Subcutaneous abdominal adipose tissue (tissue), 5 donors: ENCODE measurements at regions not wholly inside any gene's neighbourhood (a gene's known extent, or its start where the extent isn't known, plus 50 kb on each side); places are given as distances from the start of the nearest gene placed in this dataset.

Source experiments
- H3K27ac ChIP-seq: one replicate; pipeline ENCODE4 v1.7.0; 2013; ENCODE audit warnings: low read depth, mild to moderate bottlenecking, inconsistent platforms, low read length, moderate library complexity
- H3K27me3 ChIP-seq, 5 donors: one replicate each; pipeline ENCODE4 v1.7.0; 2013; ENCODE audit warnings: low read length in 5 of 5, inconsistent platforms in 1 of 5; ENCODE audit not compliant: control insufficient read depth in 5 of 5, insufficient read depth in 4 of 5
- H3K36me3 ChIP-seq, 5 donors: one replicate each; pipeline ENCODE4 v1.7.0; 2013; ENCODE audit warnings: low read length in 5 of 5; ENCODE audit not compliant: control insufficient read depth in 5 of 5, insufficient read depth in 5 of 5
- H3K4me1 ChIP-seq, 5 donors: one replicate each; pipeline ENCODE4 v1.7.0; 2013; ENCODE audit warnings: low read length in 5 of 5, mild to moderate bottlenecking in 3 of 5, moderate library complexity in 1 of 5; ENCODE audit not compliant: control insufficient read depth in 5 of 5, insufficient read depth in 5 of 5
- H3K4me3 ChIP-seq, 5 donors: one replicate each; pipeline ENCODE4 v1.7.0; 2013; ENCODE audit warnings: low read length in 5 of 5, low read depth in 1 of 5
- H3K9ac ChIP-seq, 5 donors: one replicate each; pipeline ENCODE4 v1.7.0; 2013; ENCODE audit warnings: low read length in 5 of 5, mild to moderate bottlenecking in 4 of 5, moderate library complexity in 3 of 5
- H3K9me3 ChIP-seq, 5 donors: one replicate each; pipeline ENCODE4 v1.7.0; 2013; ENCODE audit warnings: low read length in 5 of 5; ENCODE audit not compliant: control insufficient read depth in 5 of 5
- donor health status: healthy.
- donor health status: healthy.
- donor health status: healthy.
- donor health status: healthy.
- donor health status: healthy.

GRCh38 chr2:225165052-225165451 lies 122.8 kb upstream of the DOCK10 start:
- peaks cover 0 to 3% (median 0%) of the 10 kb centered on the region in 5 donors for H3K4me1 ChIP-seq
- no peaks in the 10 kb centered on the region for H3K9me3 ChIP-seq
- no peak overlapping the region for H3K27ac ChIP-seq
- no peak overlapping the region for H3K4me3 ChIP-seq
- H3K36me3 ChIP-seq, result no peaks in the 10 kb centered on the region
- H3K27me3 ChIP-seq, result peaks cover 0 to 4% (median 0%) of the 10 kb centered on the region in 5 donors
- no peak overlapping the region for H3K9ac ChIP-seq

- no peaks in the 10 kb centered on the region for H3K36me3 ChIP-seq
- no peak overlapping the region for H3K9ac ChIP-seq
- no peak overlapping the region for H3K4me3 ChIP-seq
- H3K9me3 ChIP-seq, result no peaks in the 10 kb centered on the region
- H3K4me1 ChIP-seq, result peaks cover 0 to 3% (median 0%) of the 10 kb centered on the region in 5 donors
- peaks cover 0 to 4% (median 0%) of the 10 kb centered on the region in 5 donors for H3K27me3 ChIP-seq
- H3K27ac ChIP-seq, result no peak overlapping the region
These were observed 122.3 kb upstream of the DOCK10 start for GRCh38 chr2:225164401-225165050.

- H3K9ac ChIP-seq, result no peak overlapping the region
- H3K36me3 ChIP-seq, result no peaks in the 10 kb centered on the region
- no peaks in the 10 kb centered on the region for H3K4me1 ChIP-seq
- no peaks in the 10 kb centered on the region for H3K27me3 ChIP-seq
- no peak overlapping the region for H3K27ac ChIP-seq
- H3K9me3 ChIP-seq, result peaks cover 0 to 2% (median 0%) of the 10 kb centered on the region in 5 donors
- H3K4me3 ChIP-seq, result no peak overlapping the region
These were observed 116.1 kb upstream of the DOCK10 start for GRCh38 chr2:225158360-225158759.

- H3K9ac ChIP-seq, result no peak overlapping the region
- no peak overlapping the region for H3K27ac ChIP-seq
- H3K4me3 ChIP-seq, result no peak overlapping the region
- no peaks in the 10 kb centered on the region for H3K36me3 ChIP-seq
- H3K9me3 ChIP-seq, result peaks cover 0 to 2% (median 0%) of the 10 kb centered on the region in 5 donors
- no peaks in the 10 kb centered on the region for H3K27me3 ChIP-seq
- H3K4me1 ChIP-seq, result no peaks in the 10 kb centered on the region
These were observed 114.7 kb upstream of the DOCK10 start for GRCh38 chr2:225156853-225157451.

GRCh38 chr2:225140723-225141122 lies 98.5 kb upstream of the DOCK10 start:
- Histone ChIP-seq H3K9me3 (peaks cover 0 to 4% (median 4%) of the 10 kb centered on the region in 5 donors), H3K4me3 (no peak overlapping the region), H3K9ac (no peak overlapping the region), H3K36me3 (no peaks in the 10 kb centered on the region), H3K4me1 (no peaks in the 10 kb centered on the region), H3K27ac (no peak overlapping the region), H3K27me3 (no peaks in the 10 kb centered on the region)

GRCh38 chr2:225137971-225138370 lies 95.7 kb upstream of the DOCK10 start:
- H3K36me3 ChIP-seq, result no peaks in the 10 kb centered on the region
- no peaks in the 10 kb centered on the region for H3K4me1 ChIP-seq
- H3K4me3 ChIP-seq, result no peak overlapping the region
- no peaks in the 10 kb centered on the region for H3K27me3 ChIP-seq
- peaks cover 0 to 4% (median 4%) of the 10 kb centered on the region in 5 donors for H3K9me3 ChIP-seq
- H3K9ac ChIP-seq, result no peak overlapping the region
- H3K27ac ChIP-seq, result no peak overlapping the region

- H3K36me3 ChIP-seq, result no peaks in the 10 kb centered on the region
- H3K9me3 ChIP-seq, result peaks cover 0 to 4% (median 4%) of the 10 kb centered on the region in 5 donors
- H3K27me3 ChIP-seq, result no peaks in the 10 kb centered on the region
- H3K27ac ChIP-seq, result no peak overlapping the region
- H3K4me1 ChIP-seq, result no peaks in the 10 kb centered on the region
- no peak overlapping the region for H3K4me3 ChIP-seq
- no peak overlapping the region for H3K9ac ChIP-seq
These were observed 94.3 kb upstream of the DOCK10 start for GRCh38 chr2:225136552-225136951.

- Histone ChIP-seq H3K4me1 (no peaks in the 10 kb centered on the region), H3K27ac (no peak overlapping the region), H3K9me3 (no peaks in the 10 kb centered on the region), H3K36me3 (no peaks in the 10 kb centered on the region), H3K9ac (no peak overlapping the region), H3K27me3 (no peaks in the 10 kb centered on the region), H3K4me3 (no peak overlapping the region)
These were observed 89.6 kb upstream of the DOCK10 start for GRCh38 chr2:225131898-225132297.

GRCh38 chr2:225130093-225130492 lies 87.8 kb upstream of the DOCK10 start:
- Histone ChIP-seq H3K4me3 (no peak overlapping the region), H3K9ac (no peak overlapping the region), H3K27me3 (no peaks in the 10 kb centered on the region), H3K36me3 (no peaks in the 10 kb centered on the region), H3K9me3 (no peaks in the 10 kb centered on the region), H3K27ac (no peak overlapping the region), H3K4me1 (no peaks in the 10 kb centered on the region)

- Histone ChIP-seq H3K36me3 (no peaks in the 10 kb centered on the region), H3K9me3 (no peaks in the 10 kb centered on the region), H3K4me3 (no peak overlapping the region), H3K4me1 (no peaks in the 10 kb centered on the region), H3K9ac (no peak overlapping the region), H3K27ac (no peak overlapping the region), H3K27me3 (no peaks in the 10 kb centered on the region)
These were observed 82.2 kb upstream of the DOCK10 start for GRCh38 chr2:225124311-225125017.
